Ishikawa (cell line): ENCODE measurements at regions not wholly inside any gene's neighbourhood (a gene's known extent, or its start where the extent isn't known, plus 50 kb on each side); places are given as distances from the start of the nearest gene placed in this dataset.

Source experiments
- EP300 ChIP-seq: IDR thresholded peaks from 2 replicates; pipeline ENCODE4 v1.6.1; 2012; ENCODE audit warnings: borderline replicate concordance
- NFIC ChIP-seq: IDR thresholded peaks from 2 replicates; pipeline ENCODE4 v1.6.1; 2012
- RAD21 ChIP-seq: IDR thresholded peaks from 2 replicates; pipeline ENCODE4 v1.6.1; 2012; ENCODE audit warnings: low read depth
- TF ChIP-seq, protein P1 (sequence below): IDR thresholded peaks from 2 replicates; pipeline ENCODE4 v1.6.1; 2012
- TF ChIP-seq, protein P2 (sequence below): IDR thresholded peaks from 2 replicates; pipeline ENCODE4 v1.6.1; 2012; ENCODE audit warnings: low read depth, mild to moderate bottlenecking

DNA sequence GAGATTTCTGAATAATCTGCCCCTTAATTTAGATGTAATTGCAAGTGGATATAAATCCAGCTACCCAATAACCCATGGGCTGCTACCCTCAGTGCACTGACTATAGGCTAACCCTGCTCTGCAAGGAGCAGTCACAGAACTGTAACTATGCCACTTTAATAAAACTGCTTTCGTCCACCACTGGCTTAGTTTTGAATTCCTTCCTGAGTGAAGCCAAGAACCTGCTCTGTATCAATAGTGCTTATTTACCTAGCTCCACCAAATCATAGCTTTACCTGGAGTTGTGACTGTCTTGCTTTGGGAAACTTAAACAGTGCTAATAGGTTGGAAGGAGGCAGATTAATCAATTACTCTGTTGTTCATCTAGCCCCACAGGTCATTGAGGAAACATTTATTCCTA, 1524.4 kb upstream of the SEL1L start:
- TF ChIP-seq RAD21, result no peak
- TF ChIP-seq, protein P1, sequence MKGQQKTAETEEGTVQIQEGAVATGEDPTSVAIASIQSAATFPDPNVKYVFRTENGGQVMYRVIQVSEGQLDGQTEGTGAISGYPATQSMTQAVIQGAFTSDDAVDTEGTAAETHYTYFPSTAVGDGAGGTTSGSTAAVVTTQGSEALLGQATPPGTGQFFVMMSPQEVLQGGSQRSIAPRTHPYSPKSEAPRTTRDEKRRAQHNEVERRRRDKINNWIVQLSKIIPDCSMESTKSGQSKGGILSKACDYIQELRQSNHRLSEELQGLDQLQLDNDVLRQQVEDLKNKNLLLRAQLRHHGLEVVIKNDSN, result no peak
- no peak for TF ChIP-seq EP300
- TF ChIP-seq, protein P2, sequence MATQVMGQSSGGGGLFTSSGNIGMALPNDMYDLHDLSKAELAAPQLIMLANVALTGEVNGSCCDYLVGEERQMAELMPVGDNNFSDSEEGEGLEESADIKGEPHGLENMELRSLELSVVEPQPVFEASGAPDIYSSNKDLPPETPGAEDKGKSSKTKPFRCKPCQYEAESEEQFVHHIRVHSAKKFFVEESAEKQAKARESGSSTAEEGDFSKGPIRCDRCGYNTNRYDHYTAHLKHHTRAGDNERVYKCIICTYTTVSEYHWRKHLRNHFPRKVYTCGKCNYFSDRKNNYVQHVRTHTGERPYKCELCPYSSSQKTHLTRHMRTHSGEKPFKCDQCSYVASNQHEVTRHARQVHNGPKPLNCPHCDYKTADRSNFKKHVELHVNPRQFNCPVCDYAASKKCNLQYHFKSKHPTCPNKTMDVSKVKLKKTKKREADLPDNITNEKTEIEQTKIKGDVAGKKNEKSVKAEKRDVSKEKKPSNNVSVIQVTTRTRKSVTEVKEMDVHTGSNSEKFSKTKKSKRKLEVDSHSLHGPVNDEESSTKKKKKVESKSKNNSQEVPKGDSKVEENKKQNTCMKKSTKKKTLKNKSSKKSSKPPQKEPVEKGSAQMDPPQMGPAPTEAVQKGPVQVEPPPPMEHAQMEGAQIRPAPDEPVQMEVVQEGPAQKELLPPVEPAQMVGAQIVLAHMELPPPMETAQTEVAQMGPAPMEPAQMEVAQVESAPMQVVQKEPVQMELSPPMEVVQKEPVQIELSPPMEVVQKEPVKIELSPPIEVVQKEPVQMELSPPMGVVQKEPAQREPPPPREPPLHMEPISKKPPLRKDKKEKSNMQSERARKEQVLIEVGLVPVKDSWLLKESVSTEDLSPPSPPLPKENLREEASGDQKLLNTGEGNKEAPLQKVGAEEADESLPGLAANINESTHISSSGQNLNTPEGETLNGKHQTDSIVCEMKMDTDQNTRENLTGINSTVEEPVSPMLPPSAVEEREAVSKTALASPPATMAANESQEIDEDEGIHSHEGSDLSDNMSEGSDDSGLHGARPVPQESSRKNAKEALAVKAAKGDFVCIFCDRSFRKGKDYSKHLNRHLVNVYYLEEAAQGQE, result no peak
- TF ChIP-seq NFIC, result no peak
